ENCODE measurements at regions not wholly inside any gene's neighbourhood (a gene's known extent, or its start where the extent isn't known, plus 50 kb on each side); places are given as distances from the start of the nearest gene placed in this dataset.

DNA sequence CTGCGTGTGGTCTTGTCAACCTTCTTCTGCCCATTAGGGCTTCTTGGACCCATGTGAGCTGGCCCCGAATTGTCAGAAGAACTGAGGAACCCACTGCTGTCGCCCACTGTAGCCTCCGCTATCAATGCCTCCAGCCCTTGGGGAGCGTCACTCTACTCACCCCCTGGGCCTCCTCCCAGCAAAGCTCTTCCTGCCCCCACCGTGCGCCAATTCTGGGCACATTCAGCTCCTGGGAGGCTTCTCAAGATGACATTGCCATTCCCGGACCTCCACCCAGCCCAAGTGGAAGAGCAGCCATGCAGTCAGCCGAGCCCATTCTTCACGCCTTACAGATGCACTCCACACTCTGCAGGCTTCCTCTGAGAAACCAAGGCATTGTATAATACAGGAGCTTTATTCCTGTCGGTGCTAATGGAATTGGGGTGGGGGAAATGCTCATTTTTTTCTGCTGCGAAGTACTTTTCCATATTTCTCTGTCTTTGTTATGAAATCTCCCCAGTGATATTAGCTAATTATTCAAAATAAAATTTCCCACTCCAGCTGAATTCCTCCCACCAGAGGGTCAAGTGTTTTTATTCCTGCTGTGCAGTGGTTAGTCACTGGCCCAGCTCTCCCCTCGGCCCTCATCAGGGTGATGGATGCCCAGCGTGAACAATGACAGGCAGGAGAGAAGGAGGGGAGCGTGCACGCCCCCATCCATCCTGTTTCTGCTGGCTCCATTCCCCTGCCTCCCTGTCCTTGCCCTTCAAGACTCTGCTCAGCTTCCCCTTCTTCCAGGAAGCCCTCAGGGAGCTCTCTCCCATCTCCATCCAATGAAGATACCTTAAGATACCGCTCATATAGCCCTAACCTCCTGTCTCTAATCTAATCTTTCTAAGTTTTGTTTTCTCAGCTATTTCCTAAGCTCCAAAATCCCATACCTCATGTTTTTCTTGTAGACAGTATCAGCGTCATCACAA, 87.7 kb downstream of the C16orf95 start:
- H3K4me3 Mint-ChIP-seq (ENCODE audit: unreplicated experiment), result peak overlapping the region; percentile 24
- peaks cover 10% of the 10 kb centered on the region for H3K9me3 Mint-ChIP-seq (ENCODE audit: low read depth)
- peaks cover 5% of the 10 kb centered on the region for H3K36me3 Mint-ChIP-seq (ENCODE audit: low read depth)
- H3K27ac Mint-ChIP-seq (ENCODE audit: unreplicated experiment), result peak overlapping the region; percentile 95
- TF ChIP-seq, protein P1, sequence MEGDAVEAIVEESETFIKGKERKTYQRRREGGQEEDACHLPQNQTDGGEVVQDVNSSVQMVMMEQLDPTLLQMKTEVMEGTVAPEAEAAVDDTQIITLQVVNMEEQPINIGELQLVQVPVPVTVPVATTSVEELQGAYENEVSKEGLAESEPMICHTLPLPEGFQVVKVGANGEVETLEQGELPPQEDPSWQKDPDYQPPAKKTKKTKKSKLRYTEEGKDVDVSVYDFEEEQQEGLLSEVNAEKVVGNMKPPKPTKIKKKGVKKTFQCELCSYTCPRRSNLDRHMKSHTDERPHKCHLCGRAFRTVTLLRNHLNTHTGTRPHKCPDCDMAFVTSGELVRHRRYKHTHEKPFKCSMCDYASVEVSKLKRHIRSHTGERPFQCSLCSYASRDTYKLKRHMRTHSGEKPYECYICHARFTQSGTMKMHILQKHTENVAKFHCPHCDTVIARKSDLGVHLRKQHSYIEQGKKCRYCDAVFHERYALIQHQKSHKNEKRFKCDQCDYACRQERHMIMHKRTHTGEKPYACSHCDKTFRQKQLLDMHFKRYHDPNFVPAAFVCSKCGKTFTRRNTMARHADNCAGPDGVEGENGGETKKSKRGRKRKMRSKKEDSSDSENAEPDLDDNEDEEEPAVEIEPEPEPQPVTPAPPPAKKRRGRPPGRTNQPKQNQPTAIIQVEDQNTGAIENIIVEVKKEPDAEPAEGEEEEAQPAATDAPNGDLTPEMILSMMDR (IDR thresholded peaks at IDR 0.05), result peak; percentile 65
- no peak for DNase-seq (ENCODE audit: low spot score)
- H3K27me3 Mint-ChIP-seq (ENCODE audit: low read depth), result no peaks in the 10 kb centered on the region
- H3K4me1 Mint-ChIP-seq (ENCODE audit: low read depth), result peaks cover 75% of the 10 kb centered on the region

DNA sequence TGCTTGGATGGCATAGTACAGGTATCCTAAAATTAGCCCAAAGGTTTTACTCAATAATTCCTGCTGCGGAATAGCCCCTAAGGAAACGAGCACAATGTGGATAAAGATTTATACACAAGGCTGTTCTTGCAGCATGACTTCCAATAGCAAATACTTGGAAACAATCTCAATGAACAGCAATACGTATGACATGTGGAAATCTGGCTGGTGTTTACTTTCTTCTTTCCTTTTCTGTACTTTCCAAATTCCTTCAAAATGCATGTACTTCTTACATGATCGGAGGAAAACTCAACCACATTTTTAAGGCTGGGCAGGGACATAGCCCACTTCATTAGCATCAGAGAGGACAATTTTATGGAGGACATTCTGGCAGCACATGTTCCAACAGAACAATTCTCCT, 86.6 kb downstream of the C16orf95 start:
- TF ChIP-seq, protein P1 (IDR thresholded peaks at IDR 0.05), result no peak
- Mint-ChIP-seq H3K27ac (ENCODE audit: unreplicated experiment) (no peak overlapping the region), H3K4me1 (ENCODE audit: low read depth) (peaks cover 64% of the 10 kb centered on the region), H3K36me3 (ENCODE audit: low read depth) (peaks cover 5% of the 10 kb centered on the region), H3K4me3 (ENCODE audit: unreplicated experiment) (no peak overlapping the region), H3K27me3 (ENCODE audit: low read depth) (no peaks in the 10 kb centered on the region), H3K9me3 (ENCODE audit: low read depth) (peaks cover 10% of the 10 kb centered on the region)
- no peak for DNase-seq (ENCODE audit: low spot score)

DNA sequence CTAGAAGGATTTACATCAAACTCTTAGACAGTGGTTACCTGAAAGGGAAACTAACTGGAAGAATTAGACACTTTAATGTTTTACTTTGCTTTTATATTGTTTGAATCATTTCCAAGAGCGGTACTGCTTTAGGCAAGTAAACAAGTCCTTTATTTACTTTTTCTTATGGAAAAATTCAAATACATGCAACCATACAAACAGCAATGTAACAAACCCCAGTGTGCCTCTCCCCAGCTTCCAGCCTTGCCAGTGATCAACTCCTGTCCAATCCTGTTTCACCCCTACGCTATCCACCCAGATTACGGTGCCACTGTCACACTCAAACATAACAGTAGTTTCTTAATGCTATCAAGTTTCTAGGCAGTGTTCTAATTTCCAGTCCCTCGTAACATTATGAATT, 85.9 kb downstream of the C16orf95 start:
- peaks cover 60% of the 10 kb centered on the region for H3K4me1 Mint-ChIP-seq (ENCODE audit: low read depth)
- no peak overlapping the region for H3K4me3 Mint-ChIP-seq (ENCODE audit: unreplicated experiment)
- H3K27ac Mint-ChIP-seq (ENCODE audit: unreplicated experiment), result no peak overlapping the region
- no peaks in the 10 kb centered on the region for H3K27me3 Mint-ChIP-seq (ENCODE audit: low read depth)
- no peak for DNase-seq (ENCODE audit: low spot score)
- H3K36me3 Mint-ChIP-seq (ENCODE audit: low read depth), result peaks cover 5% of the 10 kb centered on the region
- H3K9me3 Mint-ChIP-seq (ENCODE audit: low read depth), result peaks cover 10% of the 10 kb centered on the region
- TF ChIP-seq, protein P1 (IDR thresholded peaks at IDR 0.05), result no peak

DNA sequence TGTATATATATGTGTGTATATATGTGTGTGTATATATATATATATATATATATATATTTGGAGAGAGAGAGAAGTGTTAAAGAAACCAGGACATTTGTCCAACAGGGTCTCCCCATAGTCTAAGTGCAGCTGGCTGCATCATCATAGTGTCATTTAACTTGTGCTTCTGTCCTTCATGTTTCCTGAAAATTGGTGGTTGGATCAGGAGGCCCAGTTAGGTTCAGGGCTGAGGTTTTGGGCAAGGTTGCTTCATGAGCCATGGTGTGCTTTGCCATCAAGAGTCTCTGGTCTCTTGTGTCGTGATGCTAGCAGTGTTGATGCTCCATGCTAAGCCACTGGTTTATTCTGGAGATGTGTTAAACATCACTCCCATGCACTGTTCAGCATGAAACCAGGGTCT, 85.3 kb downstream of the C16orf95 start:
- Mint-ChIP-seq H3K4me1 (ENCODE audit: low read depth) (peaks cover 54% of the 10 kb centered on the region), H3K27me3 (ENCODE audit: low read depth) (no peaks in the 10 kb centered on the region), H3K4me3 (ENCODE audit: unreplicated experiment) (no peak overlapping the region), H3K36me3 (ENCODE audit: low read depth) (peaks cover 5% of the 10 kb centered on the region), H3K27ac (ENCODE audit: unreplicated experiment) (no peak overlapping the region), H3K9me3 (ENCODE audit: low read depth) (peaks cover 10% of the 10 kb centered on the region)
- no peak for DNase-seq (ENCODE audit: low spot score)
- TF ChIP-seq, protein P1 (IDR thresholded peaks at IDR 0.05), result no peak

DNA sequence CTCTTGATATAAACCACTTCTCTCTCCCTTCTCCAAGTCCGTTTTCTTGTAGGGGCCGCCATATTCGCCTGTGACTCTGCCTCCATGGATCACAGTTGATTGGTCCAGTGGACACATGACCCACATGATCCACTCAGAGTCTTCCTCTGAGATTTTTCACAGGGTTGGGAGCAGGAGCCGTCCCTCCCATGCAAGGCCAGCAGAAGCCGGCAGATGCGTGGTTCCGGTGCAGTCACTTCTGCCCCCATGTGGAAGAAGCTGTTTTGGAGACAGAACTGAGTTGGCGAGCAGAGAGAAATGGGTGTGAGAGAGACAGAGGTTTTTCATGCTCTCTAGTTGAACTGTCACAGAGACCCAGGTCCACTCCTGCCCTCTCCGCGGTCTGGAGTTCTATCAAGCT, 83.3 kb downstream of the C16orf95 start:
- TF ChIP-seq, protein P1 (IDR thresholded peaks at IDR 0.05), result peak; percentile 70
- no peak for DNase-seq (ENCODE audit: low spot score)
- Mint-ChIP-seq H3K9me3 (ENCODE audit: low read depth) (peaks cover 10% of the 10 kb centered on the region), H3K27ac (ENCODE audit: unreplicated experiment) (no peak overlapping the region), H3K4me3 (ENCODE audit: unreplicated experiment) (no peak overlapping the region), H3K4me1 (ENCODE audit: low read depth) (peaks cover 34% of the 10 kb centered on the region), H3K27me3 (ENCODE audit: low read depth) (no peaks in the 10 kb centered on the region), H3K36me3 (ENCODE audit: low read depth) (peaks cover 5% of the 10 kb centered on the region)
